Renal pelvis (tissue), 1 donor: ENCODE measurements at regions not wholly inside any gene's neighbourhood (a gene's known extent, or its start where the extent isn't known, plus 50 kb on each side); places are given as distances from the start of the nearest gene placed in this dataset.
"Not testable (repeated sequence)": the region's sequence is repeated elsewhere in the genome, so short reads cannot be mapped to it uniquely, and the experiment has no call there.

Experiments
- DNase-seq: peaks from one replicate; pipeline ENCODE4 v3.0.0-alpha.2; 2013

DNA sequence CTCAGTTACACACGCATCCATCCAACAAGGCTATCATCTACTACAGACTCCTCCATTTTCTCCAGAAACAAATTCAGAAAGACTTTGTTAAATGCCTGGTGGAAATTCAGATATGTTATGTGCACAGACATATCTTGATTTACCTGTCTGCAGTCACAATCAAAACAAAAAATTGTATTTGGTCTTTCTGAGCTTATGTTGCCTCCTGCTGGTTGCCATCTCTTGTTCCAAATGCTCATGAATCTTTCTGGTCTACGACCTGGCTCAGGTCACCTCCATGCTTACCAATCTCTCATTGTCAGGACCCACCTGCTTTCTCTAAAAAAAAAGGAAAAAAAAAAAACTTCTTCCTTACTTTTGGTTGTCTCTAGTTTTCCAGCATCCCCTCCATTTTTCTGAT lies 169.2 kb upstream of the PLXNC1 start:
- DNase-seq = no peak

- no peak for DNase-seq
These were observed 167.7 kb upstream of the PLXNC1 start for GRCh38 chr12:93980711-93981110.

DNA sequence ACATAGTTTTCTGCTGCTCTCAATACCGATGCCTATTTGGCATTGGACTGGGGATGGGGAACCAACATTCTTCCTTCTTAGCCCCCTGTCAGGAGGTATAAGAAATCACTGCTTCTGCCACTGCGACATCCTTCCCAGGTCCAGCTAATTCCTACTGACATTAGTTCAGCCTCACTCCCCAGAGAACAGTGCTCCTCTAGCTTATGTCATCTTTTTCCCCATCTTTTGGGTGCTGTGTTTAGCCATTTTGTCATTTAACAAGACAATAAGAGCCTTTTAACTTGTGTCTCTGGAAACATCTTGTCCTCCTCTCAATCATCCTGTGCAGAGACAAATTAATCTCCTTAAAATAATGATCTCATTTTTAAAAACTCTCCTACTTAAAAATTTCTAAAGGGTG lies 167.0 kb upstream of the PLXNC1 start:
- no peak for DNase-seq

DNA sequence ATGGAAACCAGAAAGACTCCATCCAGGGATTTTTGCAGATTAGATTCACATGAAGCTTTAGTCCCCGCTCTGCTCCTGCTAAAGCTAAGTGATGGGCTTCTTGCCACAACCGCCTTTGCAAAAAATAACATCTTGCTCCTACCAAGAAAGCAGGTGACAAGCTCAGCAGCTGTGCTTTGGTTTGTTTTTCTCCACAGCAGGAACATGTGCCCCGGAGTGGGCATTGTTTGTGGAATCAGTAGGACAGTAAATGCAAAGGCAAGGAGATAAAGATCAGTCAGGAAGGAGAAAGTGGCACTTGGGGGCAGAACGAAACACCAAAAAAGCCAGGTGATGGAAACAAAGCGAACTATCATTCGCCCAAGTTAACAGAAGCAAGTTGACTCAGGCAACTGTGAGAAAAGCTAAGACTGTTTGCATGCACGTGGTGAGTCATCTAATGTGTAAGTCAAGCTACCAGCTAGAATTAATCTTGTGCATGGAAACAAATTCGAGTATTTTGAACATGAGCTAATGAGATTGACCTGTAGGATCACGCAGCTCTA lies 165.5 kb upstream of the PLXNC1 start:
- DNase-seq = no peak

DNA sequence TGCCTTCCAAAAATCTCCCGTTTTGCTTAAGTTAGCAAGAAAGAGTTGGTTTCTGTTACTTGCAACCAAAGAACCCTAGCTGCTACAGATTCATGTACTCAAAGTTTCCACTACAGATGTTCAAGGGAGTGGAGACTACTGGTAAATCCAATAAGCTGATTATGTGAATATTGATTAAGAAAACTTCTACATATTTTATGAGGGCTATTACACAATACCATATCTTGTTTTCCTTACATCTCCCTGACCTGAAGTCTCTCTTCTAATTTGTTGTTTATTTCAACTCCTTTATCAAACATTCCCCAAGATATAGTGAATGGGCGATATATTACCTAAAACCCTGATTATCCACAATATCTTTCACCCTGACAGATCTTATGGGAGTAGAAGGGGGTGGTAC lies 164.4 kb upstream of the PLXNC1 start:
- DNase-seq = no peak

DNA sequence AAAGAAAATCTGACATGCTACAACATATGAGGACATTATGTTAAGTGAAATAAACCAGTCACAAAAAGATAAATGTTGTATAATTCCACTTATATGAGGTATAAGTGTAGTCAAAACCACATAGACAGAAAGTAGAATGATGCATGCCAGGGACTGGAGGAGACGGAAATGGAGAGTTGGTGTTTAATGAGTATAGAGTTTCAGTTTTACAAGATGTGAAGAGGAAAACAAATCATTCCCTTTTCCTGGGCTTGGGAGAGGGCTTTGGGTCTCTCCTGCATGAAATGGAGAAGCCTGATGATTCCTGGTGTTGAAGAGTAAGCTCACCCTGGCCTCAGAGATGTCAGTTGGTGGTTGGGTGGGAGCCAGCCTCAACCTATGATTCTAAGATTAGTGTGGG lies 158.4 kb upstream of the PLXNC1 start:
- no peak for DNase-seq

DNA sequence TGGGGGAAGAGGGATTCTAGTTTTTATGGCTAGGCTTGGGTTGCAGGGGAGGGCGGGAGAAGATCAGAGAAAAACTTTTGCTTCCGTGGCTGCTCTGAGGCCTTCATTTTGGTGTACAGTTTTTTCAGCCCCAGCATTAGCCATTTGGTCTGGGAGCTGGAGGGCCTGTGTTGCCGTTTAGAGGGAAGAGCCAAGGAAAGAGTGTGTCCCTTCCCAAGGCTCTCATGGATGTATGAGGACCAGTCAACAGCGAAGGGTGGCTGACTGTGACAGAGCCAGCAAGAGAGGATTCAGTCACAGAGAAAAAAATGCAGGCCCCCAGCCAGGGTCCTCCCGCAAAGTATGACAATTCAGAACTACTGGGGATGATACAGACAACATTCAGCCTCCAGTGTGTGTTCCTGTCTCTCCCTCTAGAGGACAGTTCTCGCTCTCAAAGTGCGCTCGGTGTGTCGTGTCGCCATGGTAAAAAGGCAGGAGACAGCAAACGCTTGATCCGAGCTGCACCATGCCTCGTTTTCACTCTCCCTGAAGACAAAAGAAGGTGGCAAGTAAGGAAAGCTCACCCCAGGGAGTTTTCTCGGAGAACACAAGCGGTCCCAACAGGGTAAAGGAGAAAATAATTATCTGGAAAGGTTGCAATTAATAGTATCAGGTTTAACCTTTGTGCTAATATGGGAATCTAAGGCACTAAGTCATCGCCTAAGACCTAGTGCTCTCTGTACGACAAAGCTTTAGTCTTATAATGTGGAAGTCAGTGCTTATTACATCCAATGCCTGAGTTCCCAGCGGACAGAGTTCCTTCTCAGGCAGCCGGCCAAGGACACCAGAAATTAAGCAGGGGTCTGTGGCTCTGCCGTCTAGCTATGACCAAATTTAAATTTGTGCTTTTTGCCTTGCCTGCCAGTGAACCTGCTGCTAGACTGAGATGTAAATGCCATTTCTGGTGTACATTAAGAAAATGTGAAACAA lies 157.3 kb upstream of the PLXNC1 start:
- peak; percentile 66 for DNase-seq

- no peak for DNase-seq
These were observed 156.4 kb upstream of the PLXNC1 start for GRCh38 chr12:93991829-93992461.

DNA sequence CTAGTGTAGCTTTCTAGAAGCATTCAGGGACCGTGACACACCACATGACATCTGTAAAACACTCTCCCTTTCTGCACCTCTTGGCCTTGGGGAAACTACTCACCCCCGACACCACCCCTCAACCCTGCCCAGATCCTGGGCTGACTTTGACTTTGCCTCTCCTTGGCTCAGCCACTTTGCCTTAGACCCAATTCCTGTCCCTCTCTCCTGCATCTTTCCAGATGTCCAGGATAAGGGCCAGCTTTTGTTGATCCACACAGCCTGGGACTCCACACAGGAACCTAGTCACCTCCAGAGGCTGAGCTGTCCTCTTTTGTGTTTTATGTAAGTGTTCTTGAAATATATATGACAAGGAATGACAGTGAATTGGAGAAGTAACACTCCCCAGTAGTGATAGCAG lies 153.7 kb upstream of the PLXNC1 start:
- DNase-seq = no peak

- no peak for DNase-seq
These were observed 152.1 kb upstream of the PLXNC1 start for GRCh38 chr12:93996321-93996720.

DNA sequence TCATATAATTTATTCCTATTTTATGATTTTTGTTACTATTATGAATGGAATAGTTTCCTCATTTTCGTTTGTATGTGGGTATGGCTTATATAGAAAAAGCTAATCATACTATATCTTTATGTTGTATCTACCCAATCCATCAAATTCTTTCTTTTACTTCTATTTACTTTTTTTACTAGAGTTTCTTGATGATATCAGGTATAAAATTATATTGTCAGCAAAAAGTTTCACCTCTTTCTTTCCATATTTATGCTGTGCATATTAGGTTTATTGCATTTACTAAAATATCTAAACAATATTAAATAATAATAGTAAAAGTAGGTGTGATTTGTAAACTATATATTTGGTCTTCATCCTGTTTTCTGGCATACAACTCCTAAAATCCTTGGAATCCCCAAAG lies 146.7 kb upstream of the PLXNC1 start:
- DNase-seq = no peak

DNA sequence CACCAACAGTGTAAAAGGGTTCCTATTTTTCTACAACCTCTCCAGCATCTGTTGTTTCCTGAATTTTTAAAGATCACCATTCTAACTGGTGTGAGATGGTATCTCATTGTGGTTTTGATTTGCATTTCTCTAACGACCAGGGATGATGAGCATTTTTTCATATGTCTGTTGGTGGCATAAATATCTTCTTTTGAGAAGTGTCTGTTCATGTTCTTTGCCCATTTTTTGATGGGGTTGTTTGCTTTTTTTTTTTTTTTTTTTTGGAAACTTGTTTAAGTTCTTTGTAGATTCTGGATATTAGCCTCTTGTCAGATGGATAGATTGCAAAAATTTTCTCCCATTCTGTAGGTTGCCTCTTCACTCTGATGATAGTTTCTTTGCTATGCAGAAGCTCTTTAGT lies 145.5 kb upstream of the PLXNC1 start:
- DNase-seq = not testable (repeated sequence)

- not testable (repeated sequence) for DNase-seq
These were observed 140.5 kb upstream of the PLXNC1 start for GRCh38 chr12:94007833-94008232.

- DNase-seq = no peak
These were observed 138.1 kb upstream of the PLXNC1 start for GRCh38 chr12:94010307-94010706.

DNA sequence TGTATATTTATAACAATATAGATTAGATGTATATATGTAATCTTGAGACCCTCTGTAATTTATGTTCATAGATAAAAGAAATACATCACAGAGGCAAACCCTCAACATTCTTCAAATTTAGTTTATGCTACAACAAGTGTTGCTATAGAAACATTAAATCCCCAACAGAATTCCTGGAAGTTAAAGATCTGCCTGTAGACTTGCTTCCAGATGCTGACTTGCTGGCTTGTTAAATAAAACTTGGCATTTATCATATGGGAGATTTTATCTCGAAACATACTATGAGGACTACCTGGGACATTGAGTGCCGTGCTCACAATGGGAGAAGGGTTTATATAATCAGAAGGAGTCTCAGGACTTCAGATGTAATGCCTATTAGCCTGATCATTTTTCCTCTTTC lies 136.3 kb upstream of the PLXNC1 start:
- DNase-seq = no peak

GRCh38 chr12:94012590-94012989 lies 135.8 kb upstream of the PLXNC1 start:
- no peak for DNase-seq

- DNase-seq = not testable (repeated sequence)
These were observed 131.1 kb upstream of the PLXNC1 start for GRCh38 chr12:94017247-94017646.

DNA sequence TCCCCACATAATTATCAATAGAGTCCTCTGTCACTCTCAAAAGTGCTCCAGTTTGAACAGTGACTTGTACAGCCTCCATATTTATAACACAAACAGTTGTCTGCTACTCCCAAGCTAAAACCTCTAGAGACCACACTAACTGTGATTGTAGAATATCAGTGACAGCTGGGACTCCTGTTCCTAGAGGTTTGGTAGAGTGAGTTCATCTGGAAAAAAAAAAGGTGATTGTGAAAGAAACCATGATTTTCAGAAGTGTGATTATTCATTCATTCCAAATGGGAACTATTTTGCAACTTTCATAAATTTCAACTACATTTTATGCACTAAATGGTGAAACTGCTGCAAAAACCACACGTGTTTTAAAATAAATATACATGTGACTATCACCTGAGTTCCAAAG lies 128.0 kb upstream of the PLXNC1 start:
- DNase-seq = no peak

DNA sequence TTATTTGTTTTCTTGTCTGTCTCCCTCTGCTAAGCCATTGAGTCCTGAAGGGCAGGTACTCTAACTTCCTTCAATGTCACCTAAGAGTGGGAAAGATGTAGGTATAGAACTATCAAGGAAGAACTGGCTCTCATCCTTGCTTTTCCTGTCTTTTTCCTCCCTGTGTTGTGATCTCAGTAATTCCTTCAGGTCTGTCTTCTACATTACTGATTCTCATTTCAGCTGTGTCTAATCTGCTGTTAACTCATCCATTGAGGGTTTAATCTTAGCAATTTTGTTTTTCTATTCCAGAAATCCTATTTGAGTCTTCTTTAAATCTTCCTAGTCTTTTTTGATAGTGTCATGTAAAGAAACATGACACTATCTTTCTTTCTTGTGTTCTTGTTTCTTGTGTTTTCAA lies 124.5 kb upstream of the PLXNC1 start:
- DNase-seq = no peak

- DNase-seq = no peak
These were observed 123.3 kb upstream of the PLXNC1 start for GRCh38 chr12:94025068-94025467.

DNA sequence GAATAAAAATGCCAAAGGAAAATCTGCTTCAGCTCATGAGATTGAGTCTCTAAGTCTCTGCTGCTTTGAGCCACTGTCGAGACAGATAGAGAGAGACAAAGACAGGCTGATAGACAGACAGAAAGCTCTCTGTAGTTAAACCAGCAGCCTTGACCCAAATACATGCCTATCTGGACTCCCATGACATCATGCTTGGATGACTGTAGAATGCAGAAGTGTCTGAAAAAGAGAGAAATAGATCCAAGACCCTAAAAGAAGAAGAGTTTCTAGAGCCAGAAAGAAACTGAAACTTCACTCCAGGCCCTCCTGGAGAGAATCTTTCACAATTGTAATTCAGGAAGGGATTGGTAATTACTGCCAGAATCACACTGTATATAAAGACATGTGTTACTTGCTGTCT lies 122.6 kb upstream of the PLXNC1 start:
- no peak for DNase-seq

DNA sequence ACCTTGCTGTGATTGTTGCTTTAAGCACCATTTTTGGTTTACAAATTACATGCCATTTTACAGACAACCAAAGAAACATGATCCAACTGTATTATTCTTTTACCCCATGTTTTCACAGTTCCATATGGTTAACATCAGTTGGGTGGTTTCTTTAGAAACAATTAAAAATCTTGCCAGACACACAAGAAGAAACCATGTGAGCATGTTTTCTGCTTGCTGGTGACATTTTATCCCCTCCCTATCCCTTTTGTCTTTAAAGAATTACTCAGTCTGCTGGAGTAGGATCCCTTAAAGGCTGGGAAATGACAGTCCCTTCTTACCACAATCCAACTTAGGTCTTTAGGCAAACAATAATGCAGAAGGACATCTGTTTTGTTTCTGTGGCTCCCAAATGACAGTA lies 121.8 kb upstream of the PLXNC1 start:
- DNase-seq = no peak

GRCh38 chr12:94027561-94027960 lies 120.8 kb upstream of the PLXNC1 start:
- DNase-seq = no peak
